K562 (cell line): ENCODE measurements at regions not wholly inside any gene's neighbourhood (a gene's known extent, or its start where the extent isn't known, plus 50 kb on each side); places are given as distances from the start of the nearest gene placed in this dataset.

Source experiments
- ATAC-seq: fragments of 200-7000 bp; cut with Tn5 transposase; 3 replicates; pipeline ENCODE4 v1.9.1; 2020; ENCODE audit warnings: moderate library complexity
- BruUV-seq: library from RNA; stranded (reverse); fragments of 400-500 nt; replicated peaks from 2 replicates; lab custom pipeline; 2021; lab: Mats Ljungman, UMichigan
- CTCF ChIA-PET: fragments of 300-600 bp; formaldehyde crosslinking; extraction: SDS; loops from one replicate; lab custom pipeline; 2021; ENCODE audit warnings: low intra/inter-chr PET ratio; lab: Yijun Ruan, JAX
- POLR2A ChIA-PET: fragments of 300-600, 350-650 bp; sonication (Branson Sonifier 250); formaldehyde crosslinking; extraction: SDS; loops from one replicate; lab custom pipeline; 2021; ENCODE audit warnings: antibody characterized with exemption, inconsistent platforms; lab: Yijun Ruan, JAX
- DNase-seq, 4 experiments: peaks; one replicate each; pipeline versions ENCODE4 v3.0.0 to v3.0.0-alpha.2; 2011 to 2018; ENCODE audit warnings: low spot score in 3 of 4, mixed read lengths in 3 of 4; ENCODE audit errors: extremely low read depth in 1 of 4
- FAIRE-seq: peaks from 2 replicates; lab custom pipeline; 2011; peaks lifted over from hg19 to GRCh38; lab: Jason Lieb, UNC
- H2AFZ ChIP-seq: 2 replicates; pipeline ENCODE4 v1.6.0; 2011; ENCODE audit warnings: low read depth, low read length, control low read depth, inconsistent platforms
- H3K27ac ChIP-seq: fragments of 200-600 bp; 3 replicates; pipeline ENCODE4 v1.8.0; 2011; ENCODE audit warnings: low read depth, mild to moderate bottlenecking, control low read depth, inconsistent platforms, low read length, moderate library complexity, mixed read lengths; ENCODE audit errors: extremely low read depth
- H3K27me3 ChIP-seq, 2 experiments: fragments of 300-600 bp in 1 of 2; 2 replicates in 1 of 2; 3 replicates in 1 of 2; pipeline versions ENCODE4 v1.6.0 to v1.8.0; 2011; ENCODE audit warnings: inconsistent platforms in 2 of 2, low read length in 2 of 2, mild to moderate bottlenecking in 1 of 2, mixed read lengths in 1 of 2, moderate library complexity in 1 of 2; ENCODE audit not compliant: control insufficient read depth in 2 of 2, insufficient read depth in 2 of 2
- H3K36me3 ChIP-seq: fragments of 300-600 bp; 3 replicates; pipeline ENCODE4 v1.8.0; 2011; ENCODE audit warnings: mild to moderate bottlenecking, low read length, inconsistent platforms; ENCODE audit not compliant: control insufficient read depth, insufficient read depth
- H3K4me1 ChIP-seq, 2 experiments: fragments of 200-600 bp in 1 of 2; replicated peaks in 1 of 2; 2 replicates in 1 of 2; 3 replicates in 1 of 2; pipeline versions ENCODE4 v1.5.1 to v1.8.0; 2011; ENCODE audit warnings: inconsistent platforms in 2 of 2, low read length in 2 of 2, mild to moderate bottlenecking in 1 of 2, mixed read lengths in 1 of 2, moderate library complexity in 1 of 2; ENCODE audit not compliant: control insufficient read depth in 2 of 2, insufficient read depth in 2 of 2
- H3K4me2 ChIP-seq: 2 replicates; pipeline ENCODE4 v1.6.1; 2011; ENCODE audit warnings: low read length, control low read depth, inconsistent platforms, mixed read lengths; ENCODE audit not compliant: insufficient read depth
- H3K4me3 ChIP-seq: fragments of 200-600 bp; sonication (generic), shearing (Covaris generic); 2 replicates; pipeline ENCODE4 v1.5.1; 2016; ENCODE audit warnings: control low read depth, inconsistent platforms
- H3K79me2 ChIP-seq: fragments of 200-600 bp; 3 replicates; pipeline ENCODE4 v1.8.0; 2011; ENCODE audit warnings: low read length, inconsistent platforms; ENCODE audit not compliant: control insufficient read depth, insufficient read depth
- H3K9ac ChIP-seq, 2 experiments: 2 replicates each; pipeline versions ENCODE4 v1.6.0 to v1.6.1; 2011; ENCODE audit warnings: low read depth in 2 of 2, low read length in 2 of 2, control low read depth in 1 of 2, inconsistent platforms in 1 of 2, mild to moderate bottlenecking in 1 of 2, mixed read lengths in 1 of 2; ENCODE audit not compliant: insufficient read depth in 1 of 2
- H3K9me1 ChIP-seq: one replicate; pipeline ENCODE4 v1.6.0; 2011; ENCODE audit warnings: inconsistent platforms, mild to moderate bottlenecking, low read length, moderate library complexity; ENCODE audit not compliant: control insufficient read depth, insufficient read depth
- H3K9me3 ChIP-seq: replicated peaks from 2 replicates; pipeline ENCODE4 v1.5.1; 2011; ENCODE audit warnings: low read depth, low read length, inconsistent platforms; ENCODE audit not compliant: control insufficient read depth, insufficient read depth
- H4K20me1 ChIP-seq: replicated peaks from 2 replicates; pipeline ENCODE4 v1.6.1; 2011; ENCODE audit warnings: low read length, inconsistent platforms, mixed read lengths; ENCODE audit not compliant: control insufficient read depth, insufficient read depth
- NCOA6 ChIP-seq: fragments of 450-650 bp; IDR thresholded peaks from 2 replicates; pipeline ENCODE4 v1.6.1; 2017; ENCODE audit warnings: mild to moderate bottlenecking
- NFATC3 ChIP-seq: fragments of 450-650 bp; IDR thresholded peaks from 2 replicates; pipeline ENCODE4 v1.6.1; 2017; ENCODE audit warnings: mild to moderate bottlenecking
- WGBS: fragments of 100-300 bp; shearing (Covaris generic); methylation state at CpG from one replicate; pipeline ENCODE4 v1.1.6; 2016; ENCODE audit warnings: low coverage, mixed read lengths; ENCODE audit not compliant: insufficient coverage; ENCODE audit errors: missing lambda C conversion rate; 5-methylcytosine and 5-hydroxymethylcytosine counted together
- in situ Hi-C: fragments of 300-500 bp; cut with MboI; formaldehyde crosslinking; loops from 4 replicates; pipeline ENCODE4 v1.15.0; 2018; ENCODE audit warnings: inconsistent platforms, mixed read lengths
- intact Hi-C: fragments of 100-400 bp; cut with micrococcal nuclease; formaldehyde crosslinking; loops from 2 replicates; pipeline ENCODE4 v1.14.2; 2022
- TF ChIP-seq, protein P1 (sequence below), 2 experiments: IDR thresholded peaks; 2 replicates each; pipeline ENCODE4 v1.6.1; 2011; ENCODE audit warnings: borderline replicate concordance in 1 of 2, control low read depth in 1 of 2, low read depth in 1 of 2, low read length in 1 of 2, mild to moderate bottlenecking in 1 of 2, mixed read lengths in 1 of 2, moderate library complexity in 1 of 2; ENCODE audit not compliant: insufficient read depth in 1 of 2, insufficient read length in 1 of 2, poor library complexity in 1 of 2, severe bottlenecking in 1 of 2; ENCODE audit errors: extremely low read depth in 1 of 2

DNA sequence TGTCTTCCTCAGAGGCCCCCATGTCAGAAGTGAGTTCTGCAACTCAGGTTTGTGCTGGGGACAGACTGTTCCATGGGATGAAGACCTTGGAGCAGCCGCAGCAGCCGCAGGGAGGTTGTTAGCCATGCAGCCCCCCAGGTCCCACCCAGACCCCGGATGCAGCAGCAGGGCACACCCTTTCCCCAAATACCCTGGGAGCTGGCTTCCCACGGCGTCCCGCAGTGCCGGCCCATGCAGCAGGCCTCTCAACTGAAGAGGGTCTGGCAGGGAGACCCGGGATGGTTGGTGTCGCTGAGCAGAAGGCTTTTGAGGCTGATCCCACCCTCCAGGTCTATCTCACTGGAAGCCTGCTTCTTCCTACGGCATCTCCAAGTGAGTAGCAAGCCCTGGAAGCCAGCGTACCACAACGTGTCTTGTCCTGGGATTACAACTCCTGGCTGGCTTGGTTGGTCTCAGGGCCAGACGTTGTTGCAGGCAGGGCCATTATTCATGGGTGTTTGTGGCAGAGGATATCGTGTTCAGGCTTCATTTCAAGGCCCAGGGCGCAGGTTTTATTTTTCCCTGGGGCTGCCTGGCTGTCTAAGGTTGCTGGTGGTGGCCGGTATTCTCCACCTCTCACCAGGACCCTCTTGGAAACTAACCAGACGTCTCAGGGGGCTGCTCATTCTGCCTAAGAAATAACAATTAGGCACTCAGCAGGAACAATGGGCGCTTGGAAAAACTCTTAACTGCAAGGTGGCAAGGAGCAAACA, 223.2 kb downstream of the C16orf95 start:
- H3K4me3 ChIP-seq = no peak overlapping the region
- H3K36me3 ChIP-seq = no peaks in the 10 kb centered on the region
- no peak for FAIRE-seq
- no peak overlapping the region for H3K4me2 ChIP-seq
- no peaks in the 10 kb centered on the region for H3K4me1 ChIP-seq
- H2AFZ ChIP-seq = no peak overlapping the region
- TF ChIP-seq, protein P1, sequence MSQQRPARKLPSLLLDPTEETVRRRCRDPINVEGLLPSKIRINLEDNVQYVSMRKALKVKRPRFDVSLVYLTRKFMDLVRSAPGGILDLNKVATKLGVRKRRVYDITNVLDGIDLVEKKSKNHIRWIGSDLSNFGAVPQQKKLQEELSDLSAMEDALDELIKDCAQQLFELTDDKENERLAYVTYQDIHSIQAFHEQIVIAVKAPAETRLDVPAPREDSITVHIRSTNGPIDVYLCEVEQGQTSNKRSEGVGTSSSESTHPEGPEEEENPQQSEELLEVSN (IDR thresholded peaks at IDR 0.05; ENCODE audit: borderline replicate concordance in 1 of 2, extremely low read depth in 1 of 2, insufficient read depth in 1 of 2, insufficient read length in 1 of 2, low read depth in 1 of 2, low read length in 1 of 2, poor library complexity in 1 of 2, severe bottlenecking in 1 of 2) = no peak
- TF ChIP-seq NCOA6 = no peak
- TF ChIP-seq NFATC3 = no peak
- H3K27me3 ChIP-seq = peaks cover 12 to 50% of the 10 kb centered on the region in 2 experiments; a peak in 3 of 5 replicates
- in situ Hi-C loops = no loop called here
- 0 out of 2 replicates have a peak, but pooled peaks cover 3% of the 10 kb centered on the region for H4K20me1 ChIP-seq
- POLR2A ChIA-PET = interaction anchor here (0.7 to 1.0 kb wide), 2 partner anchors 18 to 64 kb away, joined by 3 read pairs; no protein-coding TSS in a partner anchor
- H3K79me2 ChIP-seq = no peaks in the 10 kb centered on the region
- H3K9me1 ChIP-seq = peaks cover 3% of the 10 kb centered on the region
- no peaks in the 10 kb centered on the region for H3K9me3 ChIP-seq
- no peak overlapping the region; a peak in 1 of 4 replicates for H3K9ac ChIP-seq
- intact Hi-C loops = no loop called here
- CTCF ChIA-PET = no interaction called here
- no peak overlapping the region for H3K27ac ChIP-seq
- no TSS peak for BruUV-seq
- WGBS = 3% methylated on average over 18 of the region's 18 CpGs
- ATAC-seq = no peak
- DNase-seq = no peak
